CD4-positive, alpha-beta T cell treated with Interleukin-17A for 1 hour (primary cell): ENCODE measurements at regions not wholly inside any gene's neighbourhood (a gene's known extent, or its start where the extent isn't known, plus 50 kb on each side); places are given as distances from the start of the nearest gene placed in this dataset.
"Not testable (repeated sequence)": the region's sequence is repeated elsewhere in the genome, so short reads cannot be mapped to it uniquely, and the experiment has no call there.

Source experiments
- DNase-seq: peaks from one replicate; pipeline ENCODE4 v3.0.0-alpha.2; 2020

GRCh38 chr1:101185421-101185820, 51.4 kb upstream of the S1PR1 start:
- no peak for DNase-seq

- DNase-seq: no peak
Measured at GRCh38 chr1:101183388-101183699, 53.5 kb upstream of the S1PR1 start.

GRCh38 chr1:101182627-101183387, 54.0 kb upstream of the S1PR1 start:
- no peak for DNase-seq

- no peak for DNase-seq
Measured at GRCh38 chr1:101181930-101182329, 54.9 kb upstream of the S1PR1 start.

GRCh38 chr1:101178688-101179491, 57.9 kb upstream of the S1PR1 start:
- DNase-seq: peak; percentile 50

- DNase-seq: no peak
Measured at GRCh38 chr1:101178341-101178687, 58.5 kb upstream of the S1PR1 start.

- no peak for DNase-seq
Measured at GRCh38 chr1:101175886-101176285, 60.9 kb upstream of the S1PR1 start.

GRCh38 chr1:101175466-101175865, 61.4 kb upstream of the S1PR1 start:
- DNase-seq: no peak

GRCh38 chr1:101174722-101175121, 62.1 kb upstream of the S1PR1 start:
- DNase-seq: no peak

- not testable (repeated sequence) for DNase-seq
Measured at GRCh38 chr1:101174298-101174697, 62.5 kb upstream of the S1PR1 start.

GRCh38 chr1:101170506-101171050, 66.2 kb upstream of the S1PR1 start:
- DNase-seq: no peak

GRCh38 chr1:101167891-101168290, 68.9 kb upstream of the S1PR1 start:
- DNase-seq: no peak

- no peak for DNase-seq
Measured at GRCh38 chr1:101166583-101167120, 70.2 kb upstream of the S1PR1 start.

GRCh38 chr1:101165954-101166353, 70.9 kb upstream of the S1PR1 start:
- DNase-seq: no peak

GRCh38 chr1:101165532-101165931, 71.3 kb upstream of the S1PR1 start:
- DNase-seq: no peak

- no peak for DNase-seq
Measured at GRCh38 chr1:101164776-101165175, 72.0 kb upstream of the S1PR1 start.

GRCh38 chr1:101162736-101163735, 73.8 kb upstream of the S1PR1 start:
- no peak for DNase-seq

- no peak for DNase-seq
Measured at GRCh38 chr1:101162300-101162699, 74.5 kb upstream of the S1PR1 start.

GRCh38 chr1:101161619-101162018, 75.2 kb upstream of the S1PR1 start:
- no peak for DNase-seq

- DNase-seq: no peak
Measured at GRCh38 chr1:101158424-101158823, 78.4 kb upstream of the S1PR1 start.

GRCh38 chr1:101154547-101154946, 82.3 kb upstream of the S1PR1 start:
- DNase-seq: no peak

- no peak for DNase-seq
Measured at GRCh38 chr1:101153692-101154091, 83.1 kb upstream of the S1PR1 start.

GRCh38 chr1:101152633-101153032, 84.2 kb upstream of the S1PR1 start:
- no peak for DNase-seq
